Endothelial cell of umbilical vein (primary cell): ENCODE measurements at regions not wholly inside any gene's neighbourhood (a gene's known extent, or its start where the extent isn't known, plus 50 kb on each side); places are given as distances from the start of the nearest gene placed in this dataset.

Source experiments
- BruUV-seq: library from RNA; stranded (reverse); fragments of 400-500 nt; replicated peaks from 2 replicates; lab custom pipeline; 2021; lab: Mats Ljungman, UMichigan
- CTCF ChIA-PET: fragments of 300-600, 350-600 bp; sonication (Branson Sonifier 250); formaldehyde crosslinking; loops from one replicate; lab custom pipeline; 2021; ENCODE audit warnings: antibody characterized with exemption, inconsistent platforms; lab: Charles Lee
- POLR2A ChIA-PET: fragments of 300-600, 350-600 bp; sonication (Branson Sonifier 250); formaldehyde crosslinking; loops from one replicate; lab custom pipeline; 2021; ENCODE audit warnings: antibody characterized with exemption, inconsistent platforms; lab: Charles Lee
- DNase-seq: peaks from one replicate; pipeline ENCODE4 v3.0.0-alpha.2; 2011; ENCODE audit warnings: low read depth, low spot score
- FAIRE-seq: peaks from 2 replicates; lab custom pipeline; 2011; peaks lifted over from hg19 to GRCh38; lab: Jason Lieb, UNC
- H2AFZ ChIP-seq: 2 replicates; pipeline ENCODE4 v1.6.0; 2012; ENCODE audit warnings: low read depth, low read length, control low read depth, inconsistent platforms
- H3K27ac ChIP-seq: 2 replicates; pipeline ENCODE4 v1.5.1; 2011; ENCODE audit warnings: low read depth, mild to moderate bottlenecking, control low read depth, low read length, moderate library complexity; ENCODE audit not compliant: insufficient read depth
- H3K27me3 ChIP-seq, 2 experiments: 2 replicates each; pipeline versions ENCODE4 v1.6.0 to v1.6.1; 2011; ENCODE audit warnings: low read length in 2 of 2, mixed read lengths in 1 of 2; ENCODE audit not compliant: control insufficient read depth in 2 of 2, insufficient read depth in 2 of 2
- H3K36me3 ChIP-seq, 2 experiments: 2 replicates in 1 of 2; 3 replicates in 1 of 2; pipeline ENCODE4 v1.5.1; 2011; ENCODE audit warnings: low read length in 2 of 2, mild to moderate bottlenecking in 1 of 2, moderate library complexity in 1 of 2; ENCODE audit not compliant: control insufficient read depth in 2 of 2, insufficient read depth in 2 of 2; ENCODE audit errors: extremely low read depth in 1 of 2
- H3K4me1 ChIP-seq: 3 replicates; pipeline ENCODE4 v1.5.1; 2011; ENCODE audit warnings: mild to moderate bottlenecking, low read length; ENCODE audit not compliant: control insufficient read depth, insufficient read depth; ENCODE audit errors: extremely low read depth
- H3K4me2 ChIP-seq: 2 replicates; pipeline ENCODE4 v1.6.1; 2011; ENCODE audit warnings: low read length, control low read depth, mixed read lengths; ENCODE audit not compliant: insufficient read depth
- H3K4me3 ChIP-seq, 3 experiments: fragments of 200-600 bp in 1 of 3; sonication (generic), shearing (Covaris generic) in 1 of 3; replicated peaks in 1 of 3; 2 replicates each; pipeline ENCODE4 v1.5.1; 2011 to 2016; ENCODE audit warnings: control low read depth in 3 of 3, low read length in 3 of 3, mild to moderate bottlenecking in 2 of 3, inconsistent platforms in 1 of 3, low read depth in 1 of 3, moderate library complexity in 1 of 3; ENCODE audit not compliant: insufficient read depth in 1 of 3
- H3K79me2 ChIP-seq: 2 replicates; pipeline ENCODE4 v1.6.0; 2012; ENCODE audit warnings: low read length, inconsistent platforms; ENCODE audit not compliant: control insufficient read depth, insufficient read depth
- H3K9ac ChIP-seq: replicated peaks from 2 replicates; pipeline ENCODE3; 2011; ENCODE audit warnings: low read length, control low read depth; ENCODE audit not compliant: insufficient read depth; ENCODE audit errors: extremely low read depth
- H3K9me1 ChIP-seq: replicated peaks from 3 replicates; pipeline ENCODE4 v1.6.0; 2011; ENCODE audit warnings: mild to moderate bottlenecking, low read length; ENCODE audit not compliant: control insufficient read depth, insufficient read depth; ENCODE audit errors: extremely low read depth
- H3K9me3 ChIP-seq: replicated peaks from 2 replicates; pipeline ENCODE4 v1.5.1; 2012; ENCODE audit warnings: low read length, inconsistent platforms; ENCODE audit not compliant: control insufficient read depth, insufficient read depth
- H4K20me1 ChIP-seq: replicated peaks from 2 replicates; pipeline ENCODE3; 2011; ENCODE audit warnings: mild to moderate bottlenecking, low read length; ENCODE audit not compliant: control insufficient read depth, insufficient read depth; ENCODE audit errors: extremely low read depth
- CTCF ChIP-seq, 2 donors: IDR thresholded peaks; 1 replicate in 1 of 2; 2 replicates in 1 of 2; pipeline ENCODE4 v1.5.1; 2011; ENCODE audit warnings: low read length in 2 of 2, mild to moderate bottlenecking in 2 of 2, moderate library complexity in 2 of 2, control low read depth in 1 of 2, inconsistent platforms in 1 of 2, low read depth in 1 of 2; ENCODE audit not compliant: insufficient read depth in 1 of 2; ENCODE audit errors: extremely low read depth in 1 of 2
- EZH2 ChIP-seq: IDR thresholded peaks from 2 replicates; pipeline ENCODE4 v1.6.1; 2012; ENCODE audit warnings: borderline replicate concordance, low read depth, mild to moderate bottlenecking, moderate library complexity, low read length, inconsistent platforms; ENCODE audit not compliant: severe bottlenecking
- FOS ChIP-seq: IDR thresholded peaks from 2 replicates; pipeline ENCODE4 v1.6.1; 2011; ENCODE audit warnings: mild to moderate bottlenecking, low read length, moderate library complexity, borderline replicate concordance; ENCODE audit not compliant: insufficient read depth
- GATA2 ChIP-seq: IDR thresholded peaks from 2 replicates; pipeline ENCODE4 v1.7.0; 2011; ENCODE audit warnings: low read depth, mild to moderate bottlenecking, moderate library complexity, mixed read lengths, low read length; ENCODE audit not compliant: insufficient read length, insufficient read depth
- JUN ChIP-seq: IDR thresholded peaks from 2 replicates; pipeline ENCODE4 v1.6.1; 2011; ENCODE audit warnings: borderline replicate concordance, low read depth; ENCODE audit not compliant: insufficient read length, insufficient read depth
- MAX ChIP-seq: IDR thresholded peaks from 2 replicates; pipeline ENCODE4 v1.6.1; 2011; ENCODE audit not compliant: insufficient read depth, insufficient read length
- MYC ChIP-seq: IDR thresholded peaks from one replicate; pipeline ENCODE4 v1.6.1; 2011; ENCODE audit warnings: mild to moderate bottlenecking, low read depth, low read length
- POLR2A ChIP-seq: IDR thresholded peaks from 2 replicates; pipeline ENCODE4 v1.6.1; 2012; ENCODE audit warnings: low read depth, mild to moderate bottlenecking, control low read depth, low read length
- POLR2AphosphoS5 ChIP-seq: IDR thresholded peaks from 2 replicates; pipeline ENCODE4 v1.6.1; 2012; ENCODE audit warnings: low read depth, mild to moderate bottlenecking, control low read depth, low read length, moderate library complexity; ENCODE audit not compliant: insufficient read depth
- dilution Hi-C: fragments of 300-500 bp; cut with MboI; formaldehyde crosslinking; loops from one replicate; pipeline ENCODE4 v1.15.0; 2019; ENCODE audit warnings: low sequenced_read_pairs; ENCODE audit not compliant: extremely low pct_ligation_motif_present
- intact Hi-C: fragments of 100-400 bp; cut with micrococcal nuclease; formaldehyde crosslinking; loops from one replicate; pipeline ENCODE4 v1.10.0; 2022

- Histone ChIP-seq H3K9ac (no peak overlapping the region), H3K36me3 (no peaks in the 10 kb centered on the region), H3K27me3 (no peaks in the 10 kb centered on the region), H3K4me2 (no peak overlapping the region), H3K79me2 (no peaks in the 10 kb centered on the region), H2AFZ (no peak overlapping the region), H3K4me1 (no peaks in the 10 kb centered on the region), H3K4me3 (no peak overlapping the region), H3K27ac (no peak overlapping the region), H4K20me1 (no peaks in the 10 kb centered on the region), H3K9me3 (no peaks in the 10 kb centered on the region), H3K9me1 (no peaks in the 10 kb centered on the region)
- BruUV-seq = no TSS peak
- POLR2A ChIA-PET = no interaction called here
- CTCF ChIA-PET = no interaction called here
- intact Hi-C loops (no loop called here), dilution Hi-C loops (no loop called here)
- TF ChIP-seq JUN (no peak), POLR2A (no peak), POLR2AphosphoS5 (no peak), MAX (no peak), EZH2 (no peak), MYC (no peak), FOS (no peak), GATA2 (no peak), CTCF (IDR thresholded peaks at IDR 0.05; ENCODE audit: extremely low read depth in 1 of 2, insufficient read depth in 1 of 2, low read depth in 1 of 2, low read length in 2 of 2) (no peak)
- FAIRE-seq (no peak), DNase-seq (no peak)
Measured at GRCh38 chr1:182207300-182207699, 145.8 kb upstream of the ZNF648 start.
